ENCODE measurements at regions not wholly inside any gene's neighbourhood (a gene's known extent, or its start where the extent isn't known, plus 50 kb on each side); places are given as distances from the start of the nearest gene placed in this dataset.
"Not testable (repeated sequence)": the region's sequence is repeated elsewhere in the genome, so short reads cannot be mapped to it uniquely, and the experiment has no call there.

GRCh38 chr3:192968901-192969300, 51.2 kb upstream of the MB21D2 start:
- not testable (repeated sequence) for DNase-seq

DNA sequence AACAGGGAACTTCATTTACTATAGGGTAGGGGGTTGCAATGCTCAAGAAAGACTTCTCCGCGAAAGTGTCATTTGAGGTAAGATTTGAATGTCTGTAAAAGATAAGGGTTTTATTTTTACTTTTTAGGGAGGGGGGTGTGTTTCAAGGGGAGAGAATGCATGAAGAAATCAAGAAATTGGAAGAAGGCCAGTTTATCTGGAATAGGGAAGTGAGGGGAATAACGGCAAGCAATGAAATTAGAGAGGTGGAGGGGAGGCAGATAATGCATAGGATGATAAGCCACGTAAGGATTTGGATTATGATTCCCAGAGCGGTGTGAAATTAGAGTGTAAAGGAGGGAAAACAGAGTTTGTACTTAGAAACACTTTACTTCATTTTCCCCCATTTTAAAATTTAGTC, 63.0 kb upstream of the MB21D2 start:
- peak; percentile 65 to 66 for DNase-seq

GRCh38 chr3:192986379-192986778, 68.7 kb upstream of the MB21D2 start:
- no peak for DNase-seq

DNA sequence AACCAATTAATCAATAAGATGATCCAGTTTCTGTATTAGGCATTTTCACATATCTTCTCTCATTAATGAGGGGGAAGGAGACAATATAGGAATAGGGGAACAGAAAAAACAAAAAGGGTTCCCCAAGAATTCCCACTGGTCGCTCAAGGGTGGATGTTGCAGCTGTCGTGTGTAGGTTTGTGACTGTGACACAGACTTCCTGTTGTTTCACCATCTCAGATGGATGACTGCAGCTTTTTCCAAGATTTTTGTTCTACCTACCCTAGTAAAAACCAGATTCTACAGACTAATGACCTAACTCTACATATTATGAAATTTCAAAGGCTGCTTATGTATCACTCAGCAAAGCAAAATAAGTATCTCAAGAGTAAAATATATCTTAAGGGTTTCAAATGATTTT, 73.7 kb upstream of the MB21D2 start:
- DNase-seq, result no peak

GRCh38 chr3:192992361-192992760, 74.7 kb upstream of the MB21D2 start:
- DNase-seq, result no peak

DNA sequence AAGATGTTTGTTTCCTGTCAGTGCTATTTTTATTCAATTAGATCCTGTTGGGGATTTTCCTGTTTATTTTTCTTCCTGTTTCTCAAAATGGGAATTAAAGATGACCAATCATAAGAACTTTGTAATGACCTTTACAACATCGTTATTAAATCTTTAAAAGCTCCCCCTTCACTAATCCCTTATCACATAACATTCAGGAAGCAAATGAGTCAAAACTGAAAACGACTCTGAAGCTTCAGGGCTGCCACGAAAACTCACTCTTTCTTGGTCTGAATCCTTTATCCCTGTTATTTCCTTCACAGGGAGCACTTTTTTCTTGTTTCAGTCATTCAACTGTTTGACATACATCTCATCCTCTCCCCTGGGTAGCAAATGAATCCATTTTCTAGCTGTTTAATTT, 75.8 kb upstream of the MB21D2 start:
- no peak for DNase-seq

GRCh38 chr3:193001113-193001512, 83.5 kb upstream of the MB21D2 start:
- not testable (repeated sequence) for DNase-seq

GRCh38 chr3:193003624-193004023, 86.0 kb upstream of the MB21D2 start:
- DNase-seq, result not testable (repeated sequence)

GRCh38 chr3:193008654-193009053, 91.0 kb upstream of the MB21D2 start:
- DNase-seq, result no peak

DNA sequence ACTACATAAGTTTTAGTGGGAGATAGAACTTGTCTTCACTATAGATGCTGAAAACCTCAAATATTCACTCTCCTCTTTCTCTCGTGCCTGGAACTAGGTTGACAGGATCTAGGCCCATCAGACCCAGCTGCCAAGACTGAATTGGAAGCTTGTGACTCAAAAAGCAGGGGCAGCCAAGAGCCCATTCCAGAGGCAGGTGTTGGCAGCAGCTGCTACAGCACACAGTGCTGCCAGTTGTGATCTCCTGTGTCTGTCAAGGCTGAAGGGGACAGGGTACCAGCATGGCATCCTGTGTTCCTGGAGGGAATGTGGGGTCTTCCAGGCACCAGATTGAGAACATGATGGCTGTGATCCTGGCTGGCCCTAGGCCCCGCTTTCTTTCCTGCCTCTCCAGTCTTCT, 92.5 kb upstream of the MB21D2 start:
- no peak for DNase-seq

GRCh38 chr3:193011958-193012357, 94.3 kb upstream of the MB21D2 start:
- DNase-seq, result no peak

- no peak for DNase-seq
Measured at GRCh38 chr3:193014902-193015301, 97.2 kb upstream of the MB21D2 start.

GRCh38 chr3:193016437-193016901, 98.8 kb upstream of the MB21D2 start:
- peak; percentile 66 to 70 for DNase-seq

- no peak for DNase-seq
Measured at GRCh38 chr3:193021506-193022010, 103.9 kb upstream of the MB21D2 start.

DNA sequence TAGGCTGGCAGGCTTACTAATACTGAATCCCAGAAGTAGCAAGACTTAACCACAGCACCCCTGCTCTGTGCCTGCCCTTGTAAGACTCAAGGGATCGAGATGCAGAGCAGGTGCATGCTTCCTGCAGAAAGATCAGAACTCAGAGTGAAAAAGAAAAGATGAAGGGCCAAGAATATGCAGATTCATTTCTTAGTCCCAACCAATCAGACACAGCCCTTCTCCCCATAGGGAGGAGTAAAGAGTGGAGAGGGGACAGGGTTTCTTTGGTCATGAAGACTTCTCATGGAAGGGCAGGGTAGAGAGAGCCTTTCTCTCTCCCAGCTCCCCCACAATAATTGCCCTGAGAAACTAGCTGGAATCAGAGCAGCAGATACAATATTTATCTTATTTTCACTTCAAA, 105.6 kb upstream of the MB21D2 start:
- DNase-seq, result no peak

GRCh38 chr3:193028258-193028657, 110.6 kb upstream of the MB21D2 start:
- DNase-seq, result no peak

- peak; percentile 38 to 52 for DNase-seq
Measured at GRCh38 chr3:193029800-193030199, 112.1 kb upstream of the MB21D2 start.

DNA sequence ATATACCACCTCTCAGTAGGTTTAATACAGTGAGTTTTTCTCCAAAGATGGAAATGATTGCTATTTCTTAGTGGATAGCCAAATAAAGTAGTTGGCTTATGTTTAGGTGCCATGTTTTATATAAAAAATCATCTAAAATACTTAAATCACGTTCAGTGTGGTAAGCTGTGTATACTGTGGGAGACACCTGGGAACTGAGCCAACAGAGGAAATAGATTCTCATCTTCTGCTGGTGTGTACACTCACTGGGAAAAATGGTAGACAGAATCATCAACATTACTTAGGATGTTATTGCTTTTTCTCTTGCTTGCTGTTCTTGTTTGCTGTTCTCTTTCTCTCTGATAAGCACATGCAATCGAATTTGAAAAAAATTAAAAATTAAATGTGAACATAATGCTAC, 112.6 kb upstream of the MB21D2 start:
- peak; percentile 8 to 37 for DNase-seq

DNA sequence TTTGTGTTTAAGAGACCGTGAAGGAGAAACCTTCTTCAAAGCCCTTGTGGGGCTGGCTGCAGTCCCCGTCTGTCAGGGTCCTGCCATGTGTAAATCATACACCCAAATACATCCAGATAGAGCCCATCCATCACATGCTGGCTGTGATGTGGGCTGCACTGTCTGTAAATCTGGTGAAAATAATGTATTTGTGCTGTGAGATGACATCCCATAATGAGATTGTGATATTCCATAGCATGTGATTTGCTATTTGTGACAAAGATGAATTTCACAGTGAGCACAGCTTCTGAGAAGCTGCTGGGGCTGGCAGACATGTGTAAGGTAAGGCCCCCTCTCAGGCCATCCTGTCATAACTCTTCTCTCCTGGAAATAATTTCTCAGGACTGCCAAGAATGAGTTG, 114.3 kb upstream of the MB21D2 start:
- DNase-seq, result no peak

- DNase-seq, result no peak
Measured at GRCh38 chr3:193033226-193033780, 115.6 kb upstream of the MB21D2 start.

GRCh38 chr3:193037828-193038227, 120.2 kb upstream of the MB21D2 start:
- DNase-seq, result not testable (repeated sequence)

- no peak for DNase-seq
Measured at GRCh38 chr3:193039058-193039457, 121.4 kb upstream of the MB21D2 start.

- DNase-seq, result peak; percentile 44 to 48
Measured at GRCh38 chr3:193040836-193041672, 123.4 kb upstream of the MB21D2 start.

GRCh38 chr3:193046371-193046770, 128.7 kb upstream of the MB21D2 start:
- DNase-seq, result no peak
